GM18867 (cell line): ENCODE measurements at regions not wholly inside any gene's neighbourhood (a gene's known extent, or its start where the extent isn't known, plus 50 kb on each side); places are given as distances from the start of the nearest gene placed in this dataset.
"Not testable (repeated sequence)": the region's sequence is repeated elsewhere in the genome, so short reads cannot be mapped to it uniquely, and the experiment has no call there.

Experiments used
- ATAC-seq: cut with Tn5 transposase; IDR thresholded peaks from one replicate; pipeline ENCODE4 v1.9.1; 2021; ENCODE audit warnings: mild to moderate bottlenecking, moderate library complexity; ENCODE audit not compliant: unreplicated experiment

DNA sequence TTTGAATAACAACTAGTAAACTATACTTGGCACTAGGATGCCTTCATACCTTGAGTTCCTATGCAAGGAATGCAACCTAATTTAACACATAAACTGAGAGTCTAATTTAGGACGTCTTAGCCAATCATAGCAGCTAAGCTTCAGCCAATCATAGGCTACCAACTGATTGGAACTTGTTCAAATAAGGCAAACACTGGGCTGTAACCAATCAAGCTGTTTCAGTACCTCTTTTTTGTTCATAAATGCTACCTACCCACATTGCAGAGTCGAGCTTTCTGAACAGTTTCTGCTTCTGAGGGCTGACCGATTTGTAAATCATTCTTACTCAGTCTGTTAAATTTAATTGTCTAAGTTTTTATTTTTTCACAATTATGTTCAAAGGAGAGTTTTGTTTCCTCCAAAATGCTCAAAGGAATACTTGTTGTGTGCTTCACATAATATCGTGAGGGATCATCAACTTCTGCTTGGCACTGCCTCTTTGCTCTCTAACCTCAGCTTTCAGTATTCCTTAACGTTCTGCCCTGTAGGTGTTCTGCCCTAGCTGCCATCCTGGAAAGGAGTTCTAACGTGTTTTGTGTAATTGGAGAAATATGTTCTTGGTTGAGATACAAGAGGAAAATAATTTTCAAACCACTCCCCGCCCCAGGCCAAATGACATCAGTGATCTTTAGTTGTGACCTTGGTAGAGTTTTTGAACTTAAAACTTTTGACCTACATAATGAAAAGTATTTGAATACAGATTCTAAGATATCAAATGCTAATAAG lies 380.4 kb upstream of the MIS18BP1 start:
- no peak for ATAC-seq

- ATAC-seq = no peak
Observed at GRCh38 chr14:45621731-45622130, 368.7 kb upstream of the MIS18BP1 start.

DNA sequence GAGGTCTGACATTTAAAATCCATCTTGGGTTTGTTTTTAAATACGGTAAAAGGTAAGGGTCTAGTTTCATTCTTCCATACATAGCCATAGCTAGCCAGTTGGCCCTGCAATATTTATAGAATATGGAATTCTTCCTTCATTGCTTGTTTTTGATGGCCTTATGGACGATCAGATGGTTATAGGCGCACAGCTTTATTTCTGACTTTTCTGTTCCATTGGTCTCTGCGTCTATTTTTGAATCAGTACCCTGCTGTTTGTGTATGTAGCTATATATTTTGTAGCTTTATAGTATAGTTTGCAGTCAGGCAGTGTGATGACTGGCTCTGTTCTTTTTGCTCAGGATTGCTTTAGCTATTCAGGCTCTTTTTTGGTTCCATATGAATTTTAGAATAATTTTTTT lies 366.8 kb upstream of the MIS18BP1 start:
- no peak for ATAC-seq

GRCh38 chr14:45610318-45610717 lies 357.3 kb upstream of the MIS18BP1 start:
- no peak for ATAC-seq

DNA sequence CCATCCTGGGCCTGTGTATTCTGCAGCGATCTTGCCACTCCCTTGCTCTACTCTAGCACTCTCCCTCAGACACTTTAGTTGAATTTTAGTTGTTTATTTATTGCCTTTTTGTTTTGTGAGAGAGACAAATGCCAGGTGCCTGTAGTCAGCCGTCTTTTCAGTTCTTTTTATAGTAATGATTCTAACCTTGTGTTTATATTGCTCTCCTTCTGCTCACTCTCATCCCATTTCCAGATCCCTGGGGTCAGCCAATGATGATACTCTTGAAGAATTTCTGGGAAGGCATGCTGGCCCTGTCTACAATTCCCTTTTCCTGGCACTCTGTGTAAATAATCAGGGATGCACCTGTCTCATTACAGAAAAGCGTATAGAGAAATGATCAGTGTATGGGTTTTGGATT lies 334.1 kb upstream of the MIS18BP1 start:
- no peak for ATAC-seq

DNA sequence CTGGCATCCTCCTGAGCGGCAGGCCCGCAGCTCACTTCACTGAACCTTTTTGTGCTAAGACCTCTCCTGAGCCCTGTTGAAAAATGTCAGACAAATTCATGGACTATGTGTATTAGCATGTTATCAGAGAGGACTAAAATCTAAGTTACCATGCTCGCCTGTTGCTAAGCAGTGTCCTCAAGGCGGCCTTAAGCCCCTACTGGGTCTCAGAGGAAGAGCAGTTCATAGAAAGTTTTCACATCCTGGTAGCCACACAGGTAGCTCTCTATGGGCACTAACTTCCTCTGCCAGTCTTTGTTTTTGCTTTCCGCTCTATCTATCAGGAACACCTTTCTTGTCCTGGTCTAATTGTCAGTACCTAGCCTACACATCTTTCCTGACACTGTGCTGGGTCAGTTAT lies 306.6 kb upstream of the MIS18BP1 start:
- no peak for ATAC-seq

DNA sequence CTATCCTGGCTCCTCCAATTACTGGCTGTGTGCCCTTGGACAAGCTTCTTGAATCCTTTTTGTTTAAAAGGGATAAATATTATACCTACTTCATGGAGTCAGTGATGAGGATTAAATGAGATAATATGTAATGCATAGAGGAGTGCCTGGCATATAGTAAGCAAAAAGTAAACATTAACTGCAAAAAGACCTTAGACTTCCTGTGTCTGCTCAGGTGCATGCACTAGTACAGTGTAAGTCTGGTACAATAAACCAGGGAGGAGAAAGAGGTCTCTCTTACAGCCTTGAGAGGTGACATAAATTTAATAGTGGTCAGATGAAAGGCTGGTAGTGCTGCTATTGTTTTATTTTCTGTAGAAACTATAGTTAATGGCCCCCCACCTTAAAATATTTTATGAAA lies 305.2 kb upstream of the MIS18BP1 start:
- no peak for ATAC-seq

DNA sequence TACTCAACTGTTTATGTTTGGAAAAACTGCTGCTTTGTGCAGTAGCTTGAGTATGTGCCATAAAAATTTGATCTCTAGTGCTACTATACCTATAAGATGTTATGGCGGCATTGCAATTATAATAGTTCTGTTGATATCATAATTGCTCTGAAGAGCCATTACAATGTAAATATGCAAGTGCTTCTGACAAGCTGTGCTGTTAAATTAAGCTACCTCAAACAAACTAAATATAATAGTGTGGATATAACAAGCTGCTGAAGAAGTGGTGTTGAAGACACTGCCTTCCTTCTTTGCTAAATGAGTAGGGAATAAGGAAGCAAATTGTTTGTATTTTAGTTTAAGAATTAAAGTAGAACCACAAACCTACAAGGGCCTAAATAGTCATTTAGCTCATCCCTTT lies 301.0 kb upstream of the MIS18BP1 start:
- ATAC-seq = no peak

DNA sequence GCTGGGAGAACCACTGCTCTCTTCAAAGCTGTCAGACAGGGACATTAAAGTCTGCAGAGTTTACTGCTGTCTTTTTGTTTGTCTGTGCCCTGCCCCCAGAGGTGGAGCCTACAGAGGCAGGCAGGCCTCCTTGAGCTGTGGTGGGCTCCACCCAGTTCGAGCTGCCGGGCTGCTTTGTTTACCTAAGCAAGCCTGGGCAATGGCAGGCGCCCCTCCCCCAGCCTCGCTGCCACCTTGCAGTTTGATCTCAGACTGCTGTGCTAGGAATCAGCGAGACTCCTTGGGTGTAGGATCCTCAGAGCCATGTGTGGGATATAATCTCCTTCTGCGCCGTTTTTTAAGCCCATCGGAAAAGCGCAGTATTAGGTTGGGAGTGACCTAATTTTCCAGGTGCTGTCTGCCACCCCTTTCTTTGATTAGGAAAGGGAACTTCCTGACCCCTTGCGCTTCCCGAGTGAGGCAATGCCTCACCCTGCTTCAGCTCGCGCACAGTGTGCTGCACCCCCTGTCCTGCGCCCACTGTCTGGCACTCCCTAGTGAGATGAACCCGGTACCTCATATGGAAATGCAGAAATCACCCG lies 298.3 kb upstream of the MIS18BP1 start:
- not testable (repeated sequence) for ATAC-seq

DNA sequence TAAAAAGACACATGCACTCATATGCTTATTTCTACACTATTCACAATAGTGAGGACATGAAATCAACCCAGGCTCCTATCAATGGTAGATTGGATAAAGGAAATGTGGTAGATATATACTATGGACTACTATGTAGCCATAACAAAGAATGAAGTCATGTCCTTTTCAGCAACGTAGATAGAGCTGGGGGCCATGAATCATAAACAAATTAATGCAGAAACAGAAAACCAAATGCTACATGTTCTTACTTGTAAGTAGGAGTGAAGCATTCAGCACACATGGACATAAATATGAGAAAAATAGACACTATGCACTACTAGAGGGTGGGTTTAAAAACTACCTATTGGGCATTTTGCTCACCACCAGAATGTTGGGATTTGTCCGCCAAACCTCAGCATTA lies 278.0 kb upstream of the MIS18BP1 start:
- no peak for ATAC-seq

GRCh38 chr14:45526715-45527549 lies 273.9 kb upstream of the MIS18BP1 start:
- peak; percentile 97 for ATAC-seq

GRCh38 chr14:45519766-45520165 lies 266.8 kb upstream of the MIS18BP1 start:
- ATAC-seq = no peak

GRCh38 chr14:45492876-45493275 lies 239.9 kb upstream of the MIS18BP1 start:
- ATAC-seq = no peak

DNA sequence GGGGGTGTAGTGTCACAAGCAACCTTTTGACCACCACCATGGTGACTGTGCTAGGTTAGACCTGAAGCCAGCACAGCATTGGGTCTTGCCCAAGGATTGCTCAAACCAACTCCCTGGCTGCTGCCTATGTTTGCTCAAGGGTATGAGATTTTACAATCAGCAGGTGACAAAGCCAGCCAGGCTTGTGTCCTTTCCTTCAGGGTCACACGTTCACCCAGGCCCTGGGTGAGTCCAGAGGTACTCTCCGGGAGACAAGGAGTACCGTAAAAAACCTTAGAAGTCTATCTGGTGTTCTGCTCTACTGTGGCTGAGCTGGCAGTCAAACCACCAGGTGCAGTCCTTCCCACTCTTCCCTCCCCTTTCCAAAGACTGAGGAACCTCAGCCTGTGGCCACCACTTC lies 238.9 kb upstream of the MIS18BP1 start:
- no peak for ATAC-seq

DNA sequence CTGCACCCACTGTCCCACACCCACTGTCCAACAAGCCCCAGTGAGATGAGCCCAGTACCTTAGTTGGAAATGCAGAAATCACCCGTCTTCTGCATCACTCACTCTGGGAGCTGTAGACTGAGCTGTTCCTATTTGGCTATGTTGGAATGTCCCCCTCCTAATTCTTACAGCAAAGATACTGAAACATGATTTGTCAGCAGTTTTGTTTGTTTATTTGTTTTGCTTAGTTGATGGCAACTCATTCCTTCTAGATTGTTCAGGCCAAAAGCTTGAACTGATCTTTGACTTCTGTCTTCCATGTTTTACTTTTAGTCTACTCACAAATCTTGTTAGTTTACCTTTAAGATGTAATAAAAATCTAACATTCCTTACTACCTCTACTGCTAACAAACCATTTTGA lies 233.6 kb upstream of the MIS18BP1 start:
- no peak for ATAC-seq

- ATAC-seq = no peak
Observed at GRCh38 chr14:45467023-45467422, 214.0 kb upstream of the MIS18BP1 start.

DNA sequence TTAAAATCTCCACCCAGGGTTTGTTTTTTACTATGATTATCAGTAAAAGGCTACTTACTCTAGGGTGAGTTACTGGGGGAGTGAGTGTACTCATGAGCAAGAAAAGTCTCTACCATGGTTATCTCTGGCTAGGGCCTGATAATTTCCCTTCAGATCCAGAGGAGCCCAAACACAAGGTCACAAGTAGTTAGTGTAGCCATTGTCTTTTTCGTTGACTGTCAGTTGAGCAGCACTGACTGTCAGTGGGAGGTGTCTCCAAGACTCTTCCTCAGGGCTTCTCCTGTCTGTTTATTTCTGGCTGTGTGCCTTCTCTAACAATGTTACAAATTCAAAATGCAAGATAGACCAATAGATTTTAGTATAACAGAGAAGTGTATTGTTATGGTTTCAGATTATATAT lies 181.2 kb upstream of the MIS18BP1 start:
- no peak for ATAC-seq

GRCh38 chr14:45426685-45427282 lies 173.8 kb upstream of the MIS18BP1 start:
- peak; percentile 85 for ATAC-seq

GRCh38 chr14:45406942-45407341 lies 153.9 kb upstream of the MIS18BP1 start:
- ATAC-seq = no peak

- no peak for ATAC-seq
Observed at GRCh38 chr14:45400950-45401640, 148.1 kb upstream of the MIS18BP1 start.

GRCh38 chr14:45400509-45400908 lies 147.5 kb upstream of the MIS18BP1 start:
- ATAC-seq = no peak
